ENCODE measurements at regions not wholly inside any gene's neighbourhood (a gene's known extent, or its start where the extent isn't known, plus 50 kb on each side); places are given as distances from the start of the nearest gene placed in this dataset.

DNA sequence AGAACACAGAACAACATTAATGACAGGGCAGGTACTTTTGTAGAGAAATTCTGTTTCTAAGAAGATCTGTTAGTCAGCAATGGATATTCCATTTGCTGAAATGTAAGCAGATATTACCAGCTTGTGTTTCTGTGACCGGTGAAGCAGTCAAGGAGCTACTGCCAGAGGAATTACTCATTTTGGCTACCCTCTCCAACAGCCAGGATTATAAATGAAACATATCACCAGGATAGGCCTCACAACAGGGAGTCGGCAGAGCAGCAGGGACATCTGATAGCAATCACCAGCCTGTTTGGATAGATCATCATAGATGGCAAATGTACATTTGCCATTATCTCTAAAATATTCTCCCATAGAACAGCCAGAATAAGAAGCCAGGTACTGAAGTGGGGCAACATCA, 440.7 kb downstream of the KCNH5 start:
- TF ChIP-seq CHD4 (IDR thresholded peaks at IDR 0.05; ENCODE audit: insufficient read depth, insufficient replicate concordance, low read depth, low read length, poor library complexity, severe bottlenecking), result no peak
- TF ChIP-seq, protein P1, sequence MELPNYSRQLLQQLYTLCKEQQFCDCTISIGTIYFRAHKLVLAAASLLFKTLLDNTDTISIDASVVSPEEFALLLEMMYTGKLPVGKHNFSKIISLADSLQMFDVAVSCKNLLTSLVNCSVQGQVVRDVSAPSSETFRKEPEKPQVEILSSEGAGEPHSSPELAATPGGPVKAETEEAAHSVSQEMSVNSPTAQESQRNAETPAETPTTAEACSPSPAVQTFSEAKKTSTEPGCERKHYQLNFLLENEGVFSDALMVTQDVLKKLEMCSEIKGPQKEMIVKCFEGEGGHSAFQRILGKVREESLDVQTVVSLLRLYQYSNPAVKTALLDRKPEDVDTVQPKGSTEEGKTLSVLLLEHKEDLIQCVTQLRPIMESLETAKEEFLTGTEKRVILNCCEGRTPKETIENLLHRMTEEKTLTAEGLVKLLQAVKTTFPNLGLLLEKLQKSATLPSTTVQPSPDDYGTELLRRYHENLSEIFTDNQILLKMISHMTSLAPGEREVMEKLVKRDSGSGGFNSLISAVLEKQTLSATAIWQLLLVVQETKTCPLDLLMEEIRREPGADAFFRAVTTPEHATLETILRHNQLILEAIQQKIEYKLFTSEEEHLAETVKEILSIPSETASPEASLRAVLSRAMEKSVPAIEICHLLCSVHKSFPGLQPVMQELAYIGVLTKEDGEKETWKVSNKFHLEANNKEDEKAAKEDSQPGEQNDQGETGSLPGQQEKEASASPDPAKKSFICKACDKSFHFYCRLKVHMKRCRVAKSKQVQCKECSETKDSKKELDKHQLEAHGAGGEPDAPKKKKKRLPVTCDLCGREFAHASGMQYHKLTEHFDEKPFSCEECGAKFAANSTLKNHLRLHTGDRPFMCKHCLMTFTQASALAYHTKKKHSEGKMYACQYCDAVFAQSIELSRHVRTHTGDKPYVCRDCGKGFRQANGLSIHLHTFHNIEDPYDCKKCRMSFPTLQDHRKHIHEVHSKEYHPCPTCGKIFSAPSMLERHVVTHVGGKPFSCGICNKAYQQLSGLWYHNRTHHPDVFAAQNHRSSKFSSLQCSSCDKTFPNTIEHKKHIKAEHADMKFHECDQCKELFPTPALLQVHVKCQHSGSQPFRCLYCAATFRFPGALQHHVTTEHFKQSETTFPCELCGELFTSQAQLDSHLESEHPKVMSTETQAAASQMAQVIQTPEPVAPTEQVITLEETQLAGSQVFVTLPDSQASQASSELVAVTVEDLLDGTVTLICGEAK (IDR thresholded peaks at IDR 0.05), result no peak
- TF ChIP-seq, protein P1 (CRISPR knock-in tag; IDR thresholded peaks at IDR 0.05), result no peak
- TF ChIP-seq, protein P2, sequence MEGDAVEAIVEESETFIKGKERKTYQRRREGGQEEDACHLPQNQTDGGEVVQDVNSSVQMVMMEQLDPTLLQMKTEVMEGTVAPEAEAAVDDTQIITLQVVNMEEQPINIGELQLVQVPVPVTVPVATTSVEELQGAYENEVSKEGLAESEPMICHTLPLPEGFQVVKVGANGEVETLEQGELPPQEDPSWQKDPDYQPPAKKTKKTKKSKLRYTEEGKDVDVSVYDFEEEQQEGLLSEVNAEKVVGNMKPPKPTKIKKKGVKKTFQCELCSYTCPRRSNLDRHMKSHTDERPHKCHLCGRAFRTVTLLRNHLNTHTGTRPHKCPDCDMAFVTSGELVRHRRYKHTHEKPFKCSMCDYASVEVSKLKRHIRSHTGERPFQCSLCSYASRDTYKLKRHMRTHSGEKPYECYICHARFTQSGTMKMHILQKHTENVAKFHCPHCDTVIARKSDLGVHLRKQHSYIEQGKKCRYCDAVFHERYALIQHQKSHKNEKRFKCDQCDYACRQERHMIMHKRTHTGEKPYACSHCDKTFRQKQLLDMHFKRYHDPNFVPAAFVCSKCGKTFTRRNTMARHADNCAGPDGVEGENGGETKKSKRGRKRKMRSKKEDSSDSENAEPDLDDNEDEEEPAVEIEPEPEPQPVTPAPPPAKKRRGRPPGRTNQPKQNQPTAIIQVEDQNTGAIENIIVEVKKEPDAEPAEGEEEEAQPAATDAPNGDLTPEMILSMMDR (IDR thresholded peaks at IDR 0.05 in 2 of 3, conservative IDR thresholded peaks at IDR 0.05 in 1 of 3; ENCODE audit: insufficient read depth in 2 of 3, low read depth in 1 of 3, low read length in 3 of 3), result no peak
- no peak for TF ChIP-seq ZNF23 (CRISPR knock-in tag; IDR thresholded peaks at IDR 0.05)
- TF ChIP-seq, protein P3, sequence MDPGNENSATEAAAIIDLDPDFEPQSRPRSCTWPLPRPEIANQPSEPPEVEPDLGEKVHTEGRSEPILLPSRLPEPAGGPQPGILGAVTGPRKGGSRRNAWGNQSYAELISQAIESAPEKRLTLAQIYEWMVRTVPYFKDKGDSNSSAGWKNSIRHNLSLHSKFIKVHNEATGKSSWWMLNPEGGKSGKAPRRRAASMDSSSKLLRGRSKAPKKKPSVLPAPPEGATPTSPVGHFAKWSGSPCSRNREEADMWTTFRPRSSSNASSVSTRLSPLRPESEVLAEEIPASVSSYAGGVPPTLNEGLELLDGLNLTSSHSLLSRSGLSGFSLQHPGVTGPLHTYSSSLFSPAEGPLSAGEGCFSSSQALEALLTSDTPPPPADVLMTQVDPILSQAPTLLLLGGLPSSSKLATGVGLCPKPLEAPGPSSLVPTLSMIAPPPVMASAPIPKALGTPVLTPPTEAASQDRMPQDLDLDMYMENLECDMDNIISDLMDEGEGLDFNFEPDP (CRISPR knock-in tag; IDR thresholded peaks at IDR 0.05), result no peak
- no peak for TF ChIP-seq ZNF197 (CRISPR knock-in tag; IDR thresholded peaks at IDR 0.05; ENCODE audit: low read depth)
- TF ChIP-seq KLF16 (IDR thresholded peaks at IDR 0.05), result no peak
- TF ChIP-seq ZNF121 (CRISPR knock-in tag; conservative IDR thresholded peaks at IDR 0.05), result no peak
- no peak for TF ChIP-seq NR2F6 (CRISPR knock-in tag; IDR thresholded peaks at IDR 0.05)
- no peak for TF ChIP-seq SIX5 (IDR thresholded peaks at IDR 0.05; ENCODE audit: borderline replicate concordance in 1 of 2, insufficient read depth in 1 of 2, low read depth in 1 of 2, low read length in 2 of 2)
- TF ChIP-seq SRF (CRISPR knock-in tag; IDR thresholded peaks at IDR 0.05), result no peak
- TF ChIP-seq GTF2E2 (tag; IDR thresholded peaks at IDR 0.05), result no peak
- TF ChIP-seq BMI1 (IDR thresholded peaks at IDR 0.05; ENCODE audit: low read length), result no peak
- TF ChIP-seq NONO (IDR thresholded peaks at IDR 0.05; ENCODE audit: low read depth in 2 of 2, low read length in 1 of 2), result no peak
